ENCODE measurements at regions not wholly inside any gene's neighbourhood (a gene's known extent, or its start where the extent isn't known, plus 50 kb on each side); places are given as distances from the start of the nearest gene placed in this dataset.

GRCh38 chr5:145198525-145199260 lies 636.4 kb downstream of the PRELID2 start:
- H3K27ac ChIP-seq: no peak overlapping the region
- no peak for TF ChIP-seq ZFX (IDR thresholded peaks at IDR 0.05; ENCODE audit: borderline replicate concordance)
- no peak for TF ChIP-seq CTCF (IDR thresholded peaks at IDR 0.05)

GRCh38 chr5:145189746-145190145 lies 645.4 kb downstream of the PRELID2 start:
- TF ChIP-seq ZFX (IDR thresholded peaks at IDR 0.05; ENCODE audit: borderline replicate concordance): no peak
- no peak overlapping the region for H3K27ac ChIP-seq

GRCh38 chr5:145180371-145180770 lies 654.8 kb downstream of the PRELID2 start:
- TF ChIP-seq CTCF (IDR thresholded peaks at IDR 0.05) (no peak), ZFX (IDR thresholded peaks at IDR 0.05; ENCODE audit: borderline replicate concordance) (no peak)
- H3K27ac ChIP-seq: no peak overlapping the region

- TF ChIP-seq ZFX (IDR thresholded peaks at IDR 0.05; ENCODE audit: borderline replicate concordance) (no peak), CTCF (IDR thresholded peaks at IDR 0.05) (no peak)
- no peak overlapping the region for H3K27ac ChIP-seq
These were observed 656.3 kb downstream of the PRELID2 start for GRCh38 chr5:145178641-145179523.

GRCh38 chr5:145176041-145176440 lies 659.1 kb downstream of the PRELID2 start:
- TF ChIP-seq CTCF (IDR thresholded peaks at IDR 0.05): no peak
- no peak for TF ChIP-seq ZFX (IDR thresholded peaks at IDR 0.05; ENCODE audit: borderline replicate concordance)
- H3K27ac ChIP-seq: no peak overlapping the region

- TF ChIP-seq CTCF (IDR thresholded peaks at IDR 0.05) (no peak), ZFX (IDR thresholded peaks at IDR 0.05; ENCODE audit: borderline replicate concordance) (no peak)
- no peak overlapping the region for H3K27ac ChIP-seq
These were observed 669.0 kb downstream of the PRELID2 start for GRCh38 chr5:145166110-145166509.

- no peak overlapping the region for H3K27ac ChIP-seq
- TF ChIP-seq CTCF (IDR thresholded peaks at IDR 0.05) (no peak), ZFX (IDR thresholded peaks at IDR 0.05; ENCODE audit: borderline replicate concordance) (no peak)
These were observed 671.3 kb downstream of the PRELID2 start for GRCh38 chr5:145163876-145164275.

All from 22Rv1 (cell line).